Retinal pigment epithelial cell (primary cell): ENCODE measurements at regions not wholly inside any gene's neighbourhood (a gene's known extent, or its start where the extent isn't known, plus 50 kb on each side); places are given as distances from the start of the nearest gene placed in this dataset.

Source experiments
- DNase-seq: peaks from one replicate; pipeline ENCODE4 v3.0.0-alpha.2; 2010; ENCODE audit warnings: low read depth
- H3K4me3 ChIP-seq: 2 replicates; pipeline ENCODE4 v1.5.1; 2011; ENCODE audit warnings: mild to moderate bottlenecking, low read length, control low read depth, moderate library complexity
- CTCF ChIP-seq: conservative IDR thresholded peaks from 2 replicates; pipeline ENCODE4 v1.5.1; 2011; ENCODE audit warnings: low read depth, low read length, control low read depth, inconsistent platforms

GRCh38 chr2:4591261-4591660 is 887.9 kb downstream of the DCDC2C start:
- no peak overlapping the region for H3K4me3 ChIP-seq
- TF ChIP-seq CTCF, result no peak
- no peak for DNase-seq

GRCh38 chr2:4597400-4597799 is 894.0 kb downstream of the DCDC2C start:
- no peak for DNase-seq
- TF ChIP-seq CTCF, result no peak
- no peak overlapping the region for H3K4me3 ChIP-seq

GRCh38 chr2:4604767-4605166 is 901.4 kb downstream of the DCDC2C start:
- H3K4me3 ChIP-seq, result no peak overlapping the region
- no peak for TF ChIP-seq CTCF
- DNase-seq, result no peak

GRCh38 chr2:4618141-4618540 is 914.8 kb downstream of the DCDC2C start:
- H3K4me3 ChIP-seq, result no peak overlapping the region
- no peak for DNase-seq
- TF ChIP-seq CTCF, result no peak

- TF ChIP-seq CTCF, result no peak
- no peak overlapping the region for H3K4me3 ChIP-seq
- DNase-seq, result no peak
Measured at GRCh38 chr2:4618630-4619228, 915.4 kb downstream of the DCDC2C start.

- DNase-seq, result no peak
- no peak overlapping the region for H3K4me3 ChIP-seq
- TF ChIP-seq CTCF, result no peak
Measured at GRCh38 chr2:4628998-4629501, 925.7 kb downstream of the DCDC2C start.

GRCh38 chr2:4635289-4635688 is 931.9 kb downstream of the DCDC2C start:
- no peak overlapping the region for H3K4me3 ChIP-seq
- no peak for DNase-seq
- TF ChIP-seq CTCF, result no peak
